HG03342 (cell line): ENCODE measurements at regions not wholly inside any gene's neighbourhood (a gene's known extent, or its start where the extent isn't known, plus 50 kb on each side); places are given as distances from the start of the nearest gene placed in this dataset.

Experiments
- ATAC-seq: cut with Tn5 transposase; IDR thresholded peaks from one replicate; pipeline ENCODE4 v1.9.1; 2021; ENCODE audit warnings: mild to moderate bottlenecking, moderate library complexity; ENCODE audit not compliant: unreplicated experiment

DNA sequence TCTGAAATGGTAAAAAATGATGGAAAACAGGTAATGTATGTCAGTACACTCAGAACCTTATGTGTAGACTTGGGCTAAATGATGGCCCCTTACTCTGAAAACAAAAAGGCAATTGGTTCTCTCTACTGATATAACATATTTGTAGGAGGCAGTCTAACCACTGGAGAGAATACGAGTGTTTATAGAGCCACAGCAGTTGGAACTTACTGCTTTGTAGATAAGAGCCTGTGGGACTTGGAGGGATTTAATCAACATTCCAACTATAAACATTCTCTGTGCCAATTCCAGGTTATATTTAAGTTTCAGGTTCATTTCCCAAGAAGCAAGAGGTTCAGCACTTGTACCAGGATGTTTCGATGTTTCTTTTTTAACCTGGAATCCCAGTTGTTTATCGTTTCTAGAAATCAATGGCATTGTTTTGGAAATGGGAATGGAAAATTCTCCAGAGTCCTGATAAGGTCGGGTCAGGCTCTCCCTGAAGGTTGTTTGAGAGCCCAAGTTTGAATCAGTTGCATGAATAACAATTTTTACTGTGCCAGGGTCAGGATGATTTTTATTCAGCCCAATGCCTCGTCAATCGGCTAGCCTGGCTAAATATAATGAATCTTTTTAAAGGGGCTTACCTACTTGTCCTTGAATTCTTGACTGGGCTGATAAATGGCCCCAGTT is 278.4 kb upstream of the FAM98A start:
- no peak for ATAC-seq

DNA sequence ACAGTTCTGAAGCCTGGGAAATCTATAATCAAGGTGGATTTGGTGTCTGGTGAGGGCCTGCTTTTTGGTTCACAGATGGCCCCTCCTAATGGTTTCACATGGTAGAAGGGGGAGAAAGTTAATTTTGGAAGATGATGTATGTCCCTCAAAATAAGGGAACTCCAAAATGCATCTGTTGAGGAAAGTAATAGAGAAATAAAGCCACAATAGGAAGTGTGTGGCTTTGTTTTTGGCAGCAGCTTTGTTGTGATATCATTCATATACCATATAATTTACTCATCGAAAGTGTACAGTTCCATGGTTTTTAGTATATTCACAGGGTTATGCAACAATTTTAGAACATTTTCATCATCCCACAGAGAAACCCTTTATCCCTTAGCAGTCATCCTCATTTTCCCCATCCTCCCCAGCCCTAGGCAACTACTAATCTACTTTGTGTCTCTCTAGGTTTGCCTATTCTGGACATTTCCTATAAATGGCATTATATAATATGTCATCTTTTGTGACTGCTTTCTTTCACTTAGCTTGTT is 274.0 kb upstream of the FAM98A start:
- ATAC-seq = no peak

- no peak for ATAC-seq
These were observed 260.8 kb upstream of the FAM98A start for GRCh38 chr2:33859811-33860461.

- no peak for ATAC-seq
These were observed 260.1 kb upstream of the FAM98A start for GRCh38 chr2:33859176-33859575.

DNA sequence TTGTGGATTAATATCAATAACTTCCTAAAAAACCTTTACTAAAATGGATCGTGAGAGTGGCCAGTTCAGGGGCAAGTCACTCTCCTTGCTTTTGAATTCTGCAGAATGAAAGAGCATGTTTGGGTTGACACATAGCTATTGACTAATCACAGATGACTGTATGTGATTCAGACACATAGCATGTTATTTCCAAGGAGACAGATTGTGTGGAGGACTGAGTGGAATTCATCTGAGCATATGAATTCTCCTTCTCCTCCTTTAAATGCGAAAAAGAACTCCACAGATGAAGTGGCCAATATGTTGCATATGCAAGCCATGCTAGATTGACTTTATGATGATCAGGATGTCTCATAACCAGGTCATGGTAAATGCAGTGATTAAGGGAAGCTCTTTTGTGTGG is 249.4 kb upstream of the FAM98A start:
- no peak for ATAC-seq

GRCh38 chr2:33839791-33840190 is 240.7 kb upstream of the FAM98A start:
- no peak for ATAC-seq

GRCh38 chr2:33836628-33837027 is 237.5 kb upstream of the FAM98A start:
- ATAC-seq = no peak

DNA sequence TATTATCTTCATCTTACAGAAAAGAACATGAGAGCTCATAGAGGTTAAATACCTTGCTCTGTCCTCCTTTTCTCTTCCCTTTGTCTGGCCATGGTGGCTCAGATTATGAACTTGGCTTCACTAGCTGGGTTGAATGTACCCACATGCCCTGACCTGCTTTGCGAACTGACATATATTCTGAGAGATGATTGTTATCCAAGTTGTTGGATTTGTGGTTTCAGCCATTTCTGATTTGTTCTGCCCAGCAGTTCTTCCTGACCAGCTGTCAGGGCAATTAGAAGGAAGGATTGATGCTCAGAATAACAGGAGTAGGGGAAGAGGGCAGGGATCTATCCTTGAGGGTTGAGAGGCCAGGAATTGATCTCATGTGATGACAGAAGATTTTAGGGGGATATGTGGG is 236.8 kb upstream of the FAM98A start:
- no peak for ATAC-seq

GRCh38 chr2:33822964-33823363 is 223.9 kb upstream of the FAM98A start:
- ATAC-seq = no peak

- no peak for ATAC-seq
These were observed 213.6 kb upstream of the FAM98A start for GRCh38 chr2:33812707-33813106.

- no peak for ATAC-seq
These were observed 211.1 kb upstream of the FAM98A start for GRCh38 chr2:33810046-33810835.

DNA sequence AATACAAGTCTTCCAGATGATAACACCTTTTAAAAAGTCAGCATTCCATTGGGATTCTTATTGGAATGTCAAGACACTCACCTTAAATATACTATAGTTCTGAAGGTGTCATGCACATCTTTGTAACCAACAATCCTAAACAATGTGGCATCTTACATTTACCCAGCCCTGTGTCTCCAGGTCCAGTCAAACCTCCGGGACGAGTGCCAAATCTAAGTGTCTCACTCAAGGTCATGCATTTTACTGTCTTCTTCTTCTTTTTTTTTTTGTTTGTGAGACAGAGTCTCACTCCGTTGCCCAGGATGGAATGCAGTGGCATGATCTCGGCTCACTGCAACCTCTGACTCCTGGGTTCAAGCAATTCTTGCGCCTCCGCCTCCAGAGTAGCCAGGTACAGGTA is 206.9 kb upstream of the FAM98A start:
- ATAC-seq = no peak

DNA sequence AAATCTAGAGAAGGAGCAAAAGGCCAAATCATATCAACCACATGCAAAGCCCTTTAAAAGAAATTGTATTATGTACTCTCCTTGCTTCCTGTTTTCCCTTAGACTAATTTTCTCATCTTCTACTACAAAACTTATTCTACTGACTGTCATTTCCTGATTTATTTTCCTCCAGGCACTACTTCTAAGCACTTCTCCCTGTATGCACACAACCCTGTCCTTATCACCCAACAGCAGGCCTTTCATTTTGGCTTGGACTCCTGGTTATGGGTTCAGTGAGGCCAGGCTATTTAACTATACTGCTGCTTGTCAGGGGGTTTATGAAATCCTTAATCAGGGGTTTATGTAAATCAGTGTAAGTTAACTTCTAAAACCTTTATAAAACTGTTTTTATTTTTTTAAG is 205.1 kb upstream of the FAM98A start:
- ATAC-seq = no peak

DNA sequence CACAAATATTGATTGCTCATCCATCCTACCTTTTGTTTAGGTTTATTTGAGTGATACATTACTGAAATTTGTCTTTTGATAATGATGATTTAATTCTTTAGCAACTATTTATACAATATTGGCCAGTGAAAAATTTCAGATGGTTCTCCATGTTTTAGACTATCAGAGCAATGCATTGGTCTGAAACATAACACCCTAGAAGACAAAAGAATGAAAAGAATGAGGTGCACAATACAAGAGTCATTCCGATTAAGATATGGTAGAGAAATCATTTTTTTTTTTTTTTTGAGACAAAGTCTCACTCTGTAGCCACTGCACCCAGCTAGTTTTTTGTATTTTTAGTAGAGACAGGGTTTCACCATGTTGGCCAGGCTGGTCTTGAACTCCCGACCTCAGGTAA is 197.4 kb upstream of the FAM98A start:
- ATAC-seq = no peak

DNA sequence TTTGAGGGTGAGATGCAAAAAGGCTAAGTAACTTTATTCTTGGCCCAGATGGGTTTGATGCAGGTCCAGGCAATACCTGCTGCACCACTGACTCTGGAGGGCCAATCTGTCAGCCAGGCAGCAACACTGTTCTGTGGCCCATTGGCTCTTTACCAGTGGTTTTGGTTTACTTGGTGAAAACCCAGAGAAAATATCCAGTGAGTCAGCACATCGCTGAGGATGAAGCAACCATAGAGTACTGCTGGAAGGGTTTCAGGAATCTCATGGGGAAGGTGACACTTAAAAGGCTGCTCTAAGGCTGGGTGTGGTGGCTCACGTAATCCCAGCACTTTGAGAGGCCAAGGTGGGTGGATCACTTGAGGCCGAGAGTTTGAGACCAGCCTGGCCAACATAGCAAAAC is 192.5 kb upstream of the FAM98A start:
- ATAC-seq = no peak

DNA sequence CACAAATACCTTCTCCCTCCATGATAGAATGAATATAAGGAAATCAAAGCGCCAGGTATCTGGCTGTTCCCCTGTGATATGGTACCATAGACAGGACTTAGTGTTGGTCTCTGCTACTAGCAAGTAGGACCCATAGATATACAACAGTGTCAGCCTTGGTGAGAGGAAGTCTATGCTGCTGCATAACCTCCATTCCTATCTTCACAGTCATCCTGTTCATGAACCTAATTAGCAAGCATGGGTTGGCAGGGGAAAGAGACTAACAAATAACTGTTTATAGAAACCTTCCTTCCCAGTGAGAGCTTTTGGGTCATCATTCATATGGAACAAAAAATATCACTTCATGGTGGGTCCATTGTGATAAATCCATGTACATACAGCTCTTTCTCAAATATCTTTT is 188.9 kb upstream of the FAM98A start:
- no peak for ATAC-seq

DNA sequence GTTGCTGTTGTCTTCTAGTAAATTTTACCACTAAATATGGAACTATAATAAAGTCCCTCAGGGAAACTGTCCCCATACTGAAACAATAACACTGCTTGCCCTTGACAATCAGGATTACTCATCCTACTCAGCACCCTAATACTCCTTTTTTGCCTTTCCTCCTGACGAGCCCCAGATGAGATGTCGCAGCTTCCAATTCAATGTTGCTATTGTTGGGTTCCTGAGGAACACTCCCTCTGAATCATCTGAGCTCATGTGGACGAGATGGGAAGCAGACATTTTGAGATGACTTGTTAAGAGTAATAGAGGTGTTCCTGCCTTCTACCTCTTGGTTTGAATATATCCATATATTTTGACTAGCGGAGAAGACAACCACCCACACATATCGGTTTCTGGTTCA is 187.8 kb upstream of the FAM98A start:
- ATAC-seq = no peak

GRCh38 chr2:33785201-33786106 is 186.4 kb upstream of the FAM98A start:
- peak; percentile 90 for ATAC-seq

GRCh38 chr2:33784488-33784887 is 185.4 kb upstream of the FAM98A start:
- no peak for ATAC-seq

GRCh38 chr2:33782395-33783230 is 183.5 kb upstream of the FAM98A start:
- no peak for ATAC-seq
